Activated CD4-positive, alpha-beta T cell treated with anti-CD3 and anti-CD28 coated beads, Interleukin-2, amount 50 U/mL, for 24 hours (primary cell): ENCODE measurements at regions not wholly inside any gene's neighbourhood (a gene's known extent, or its start where the extent isn't known, plus 50 kb on each side); places are given as distances from the start of the nearest gene placed in this dataset.
"Not testable (repeated sequence)": the region's sequence is repeated elsewhere in the genome, so short reads cannot be mapped to it uniquely, and the experiment has no call there.

ENCODE experiments used
- DNase-seq, 2 donors: peaks; one replicate each; pipeline ENCODE4 v3.0.0-alpha.2; 2020; ENCODE audit warnings: low read depth in 1 of 2, low spot score in 1 of 2

GRCh38 chr5:117347280-117347679 is 772.7 kb upstream of the SEMA6A start:
- DNase-seq: no peak

- DNase-seq: not testable (repeated sequence)
Observed at GRCh38 chr5:117343726-117344125, 769.1 kb upstream of the SEMA6A start.

- DNase-seq: no peak
Observed at GRCh38 chr5:117337064-117337749, 762.6 kb upstream of the SEMA6A start.

GRCh38 chr5:117336208-117336607 is 761.6 kb upstream of the SEMA6A start:
- DNase-seq: no peak

- no peak for DNase-seq
Observed at GRCh38 chr5:117333011-117333410, 758.4 kb upstream of the SEMA6A start.

- DNase-seq: no peak
Observed at GRCh38 chr5:117332341-117332740, 757.7 kb upstream of the SEMA6A start.

GRCh38 chr5:117327511-117327910 is 752.9 kb upstream of the SEMA6A start:
- DNase-seq: no peak

- no peak for DNase-seq
Observed at GRCh38 chr5:117326997-117327396, 752.4 kb upstream of the SEMA6A start.

- no peak for DNase-seq
Observed at GRCh38 chr5:117318528-117318927, 743.9 kb upstream of the SEMA6A start.

GRCh38 chr5:117315170-117315569 is 740.5 kb upstream of the SEMA6A start:
- DNase-seq: no peak

- DNase-seq: not testable (repeated sequence)
Observed at GRCh38 chr5:117304512-117305107, 730.0 kb upstream of the SEMA6A start.

- DNase-seq: no peak
Observed at GRCh38 chr5:117302949-117303348, 728.3 kb upstream of the SEMA6A start.

GRCh38 chr5:117302473-117302872 is 727.9 kb upstream of the SEMA6A start:
- no peak for DNase-seq

- DNase-seq: no peak
Observed at GRCh38 chr5:117299936-117300328, 725.3 kb upstream of the SEMA6A start.

GRCh38 chr5:117299224-117299935 is 724.8 kb upstream of the SEMA6A start:
- no peak for DNase-seq

GRCh38 chr5:117296872-117297271 is 722.2 kb upstream of the SEMA6A start:
- no peak for DNase-seq

- DNase-seq: no peak
Observed at GRCh38 chr5:117295941-117296340, 721.3 kb upstream of the SEMA6A start.

GRCh38 chr5:117286813-117287212 is 712.2 kb upstream of the SEMA6A start:
- DNase-seq: no peak

GRCh38 chr5:117271656-117272055 is 697.0 kb upstream of the SEMA6A start:
- DNase-seq: no peak

- no peak for DNase-seq
Observed at GRCh38 chr5:117266280-117266679, 691.7 kb upstream of the SEMA6A start.

- DNase-seq: no peak
Observed at GRCh38 chr5:117263231-117263630, 688.6 kb upstream of the SEMA6A start.

GRCh38 chr5:117262572-117263131 is 688.0 kb upstream of the SEMA6A start:
- no peak for DNase-seq
